GM12865 (cell line): ENCODE measurements at regions not wholly inside any gene's neighbourhood (a gene's known extent, or its start where the extent isn't known, plus 50 kb on each side); places are given as distances from the start of the nearest gene placed in this dataset.

Source experiments
- DNase-seq: peaks from one replicate; pipeline ENCODE4 v3.0.0; 2010; ENCODE audit warnings: low read depth
- H3K4me3 ChIP-seq: 2 replicates; pipeline ENCODE4 v1.5.1; 2011; ENCODE audit warnings: mild to moderate bottlenecking, low read depth, low read length, control low read depth
- TF ChIP-seq, protein P1 (sequence below): IDR thresholded peaks from 2 replicates; pipeline ENCODE4 v1.5.1; 2011; ENCODE audit warnings: low read length, control low read depth, low read depth, inconsistent platforms; ENCODE audit not compliant: insufficient read depth; ENCODE audit errors: missing control alignments

DNA sequence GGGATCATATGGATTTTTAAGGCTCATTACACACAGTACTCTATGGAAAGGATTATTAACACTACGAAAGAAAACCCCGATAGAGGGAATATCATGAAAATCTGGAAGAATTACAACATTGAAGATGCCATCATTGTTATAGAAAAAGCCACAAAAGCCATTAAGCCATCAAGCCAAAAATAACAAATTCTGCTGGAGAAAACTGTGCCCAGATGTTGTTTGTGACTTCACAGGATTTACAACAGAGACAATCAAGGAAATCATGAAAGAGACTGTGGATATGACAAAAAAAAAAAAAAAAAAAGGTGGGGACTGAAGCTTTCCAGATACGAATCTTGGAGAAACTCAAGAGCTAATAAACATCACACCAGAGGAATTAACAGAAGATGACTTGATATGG, 433.8 kb upstream of the CDH6 start:
- no peak overlapping the region for H3K4me3 ChIP-seq
- DNase-seq, result no peak
- TF ChIP-seq, protein P1, sequence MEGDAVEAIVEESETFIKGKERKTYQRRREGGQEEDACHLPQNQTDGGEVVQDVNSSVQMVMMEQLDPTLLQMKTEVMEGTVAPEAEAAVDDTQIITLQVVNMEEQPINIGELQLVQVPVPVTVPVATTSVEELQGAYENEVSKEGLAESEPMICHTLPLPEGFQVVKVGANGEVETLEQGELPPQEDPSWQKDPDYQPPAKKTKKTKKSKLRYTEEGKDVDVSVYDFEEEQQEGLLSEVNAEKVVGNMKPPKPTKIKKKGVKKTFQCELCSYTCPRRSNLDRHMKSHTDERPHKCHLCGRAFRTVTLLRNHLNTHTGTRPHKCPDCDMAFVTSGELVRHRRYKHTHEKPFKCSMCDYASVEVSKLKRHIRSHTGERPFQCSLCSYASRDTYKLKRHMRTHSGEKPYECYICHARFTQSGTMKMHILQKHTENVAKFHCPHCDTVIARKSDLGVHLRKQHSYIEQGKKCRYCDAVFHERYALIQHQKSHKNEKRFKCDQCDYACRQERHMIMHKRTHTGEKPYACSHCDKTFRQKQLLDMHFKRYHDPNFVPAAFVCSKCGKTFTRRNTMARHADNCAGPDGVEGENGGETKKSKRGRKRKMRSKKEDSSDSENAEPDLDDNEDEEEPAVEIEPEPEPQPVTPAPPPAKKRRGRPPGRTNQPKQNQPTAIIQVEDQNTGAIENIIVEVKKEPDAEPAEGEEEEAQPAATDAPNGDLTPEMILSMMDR, result no peak

DNA sequence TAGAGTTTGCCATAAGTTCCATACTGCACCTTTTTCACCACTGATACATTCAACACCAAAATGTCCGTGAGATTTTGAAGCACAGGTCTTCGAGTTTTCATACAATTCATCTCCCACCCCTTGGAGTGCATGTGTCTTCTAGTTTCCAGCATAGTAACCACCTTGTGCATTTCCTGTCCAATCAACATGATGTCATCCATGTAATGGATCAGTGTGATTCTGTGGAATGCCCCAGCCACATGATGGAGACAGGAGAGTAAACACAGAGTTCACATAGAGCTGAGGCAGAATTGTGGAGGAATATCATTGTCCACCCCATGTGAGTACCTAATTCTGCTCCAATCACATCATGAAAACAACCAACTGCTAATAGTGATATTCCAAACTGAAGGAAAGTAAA, 441.5 kb upstream of the CDH6 start:
- TF ChIP-seq, protein P1, result no peak
- DNase-seq, result no peak
- no peak overlapping the region for H3K4me3 ChIP-seq

DNA sequence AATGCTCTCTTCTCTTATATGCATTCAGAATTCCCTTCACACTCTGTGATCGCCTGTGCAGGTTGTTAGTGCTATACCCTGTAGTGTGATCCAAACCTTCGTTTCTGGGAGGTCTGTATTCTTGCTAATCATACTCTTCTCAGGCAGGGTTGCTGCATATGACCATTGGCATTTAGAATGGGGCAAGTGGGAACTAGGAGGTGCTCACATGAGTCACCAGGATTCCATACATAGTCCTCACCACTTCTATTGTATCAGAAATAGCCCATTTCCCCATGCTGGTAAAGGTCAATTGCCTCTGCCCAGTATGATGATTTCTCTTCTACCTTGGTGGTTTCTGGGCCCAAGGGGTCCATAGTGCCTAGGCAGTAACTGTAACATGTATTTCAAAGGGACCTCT, 443.5 kb upstream of the CDH6 start:
- no peak for DNase-seq
- TF ChIP-seq, protein P1, result no peak

DNA sequence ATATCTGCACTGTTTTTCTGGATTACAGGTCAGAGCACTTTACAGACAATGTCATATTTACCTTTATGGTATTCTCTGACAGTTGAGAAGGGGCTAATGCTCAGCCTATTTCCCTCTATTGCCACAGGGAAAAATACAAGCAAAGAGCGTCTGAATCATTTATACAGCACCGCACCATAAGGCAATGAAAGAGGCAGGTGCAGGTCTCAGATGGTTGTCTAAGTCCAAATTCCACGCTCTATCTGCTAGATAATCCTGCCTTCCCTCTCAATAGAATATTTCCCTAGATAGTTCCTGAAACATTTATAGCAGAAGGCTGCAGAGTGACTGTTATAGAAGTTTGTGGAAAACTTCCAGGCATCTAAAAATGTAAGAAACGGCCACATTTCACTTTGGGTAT, 446.1 kb upstream of the CDH6 start:
- no peak overlapping the region for H3K4me3 ChIP-seq
- TF ChIP-seq, protein P1, result no peak
- DNase-seq, result no peak

More for the DNA sequence above, 443.5 kb upstream of the CDH6 start:
- H3K4me3 ChIP-seq, result no peak overlapping the region

DNA sequence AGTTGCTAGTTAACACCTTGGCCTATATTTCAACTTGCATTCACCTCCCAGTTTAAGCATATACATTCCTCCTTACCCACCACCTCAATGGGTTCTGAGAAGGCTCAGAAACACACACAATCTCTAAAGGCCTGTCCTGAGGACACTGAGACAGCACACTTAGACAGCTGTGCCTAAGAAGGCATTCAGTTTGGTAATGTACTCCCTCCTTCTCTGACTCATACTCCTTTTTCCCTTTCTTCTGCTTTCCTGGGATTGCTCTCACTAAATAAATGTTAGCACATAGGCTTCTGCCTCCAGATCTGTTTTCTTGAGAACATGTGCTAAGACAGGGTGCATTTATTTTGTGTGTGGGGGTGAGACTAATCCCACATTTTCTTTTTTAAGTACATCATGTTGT, 456.8 kb upstream of the CDH6 start:
- no peak for DNase-seq
- TF ChIP-seq, protein P1, result no peak
- no peak overlapping the region for H3K4me3 ChIP-seq

DNA sequence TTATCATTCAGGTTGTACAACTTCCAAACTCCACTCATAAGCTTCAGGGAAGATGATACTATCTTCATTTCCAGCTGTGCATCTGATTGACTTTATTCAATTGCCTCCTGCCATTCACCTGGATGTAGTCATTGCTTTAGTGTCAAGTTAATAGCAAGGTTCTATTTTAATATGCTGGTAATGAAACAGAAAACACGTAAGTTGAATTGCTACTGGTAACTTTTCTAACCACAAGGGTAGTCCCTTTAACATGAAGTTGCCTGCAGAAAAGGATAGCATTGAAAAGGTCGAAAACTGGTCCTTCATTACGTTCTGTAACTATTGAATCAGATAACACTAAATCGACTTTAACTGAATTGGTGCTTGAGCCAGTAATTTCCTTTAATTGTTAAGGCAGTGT, 459.4 kb upstream of the CDH6 start:
- DNase-seq, result no peak
- TF ChIP-seq, protein P1, result no peak
- H3K4me3 ChIP-seq, result no peak overlapping the region

DNA sequence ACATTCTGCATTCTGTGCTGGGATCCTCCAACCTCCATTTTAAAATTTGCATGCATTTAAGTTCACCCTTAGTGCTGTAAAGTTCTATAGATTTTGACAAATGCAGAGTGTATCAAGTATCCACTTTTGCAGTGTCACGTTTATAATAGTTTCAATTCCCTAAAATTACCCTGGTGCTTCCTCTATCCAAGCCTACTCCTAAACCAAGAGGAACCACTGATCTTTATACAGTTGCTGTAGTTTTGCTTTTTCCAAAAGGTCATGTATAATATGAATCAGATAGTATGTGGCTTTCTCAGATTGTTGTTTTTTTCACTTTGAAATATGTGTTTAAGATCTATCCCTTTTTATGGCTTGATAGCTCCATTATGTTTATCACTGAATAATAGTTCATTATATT, 468.4 kb upstream of the CDH6 start:
- H3K4me3 ChIP-seq, result no peak overlapping the region
- DNase-seq, result no peak
- TF ChIP-seq, protein P1, result no peak
